Heart left ventricle (tissue), 16 donors: ENCODE measurements at regions not wholly inside any gene's neighbourhood (a gene's known extent, or its start where the extent isn't known, plus 50 kb on each side); places are given as distances from the start of the nearest gene placed in this dataset.

ENCODE experiments used
- ATAC-seq, 4 donors: fragments of 200-7000 bp; cut with Tn5 transposase; one replicate each; pipeline ENCODE4 v1.9.1; 2020 to 2022; ENCODE audit warnings: moderate library complexity in 4 of 4, mild to moderate bottlenecking in 3 of 4, moderate number of reproducible peaks in 1 of 4
- DNase-seq, 5 donors: peaks; one replicate each; pipeline ENCODE4 v3.0.0-alpha.2; 2020
- H3K27ac ChIP-seq, 12 donors: fragments of 200-600 bp; sonication (generic) in 4 of 12; one replicate each; pipeline versions ENCODE4 v1.5.0 to v1.8.0; 2016 to 2022; ENCODE audit warnings: mild to moderate bottlenecking in 2 of 12
- H3K27me3 ChIP-seq, 9 donors: fragments of 200-600 bp; sonication (generic) in 2 of 9; one replicate each; pipeline versions ENCODE4 v1.5.1 to v1.8.0; 2016 to 2022; ENCODE audit warnings: mild to moderate bottlenecking in 3 of 9
- H3K36me3 ChIP-seq, 9 donors: fragments of 200-600 bp; sonication (generic) in 2 of 9; one replicate each; pipeline versions ENCODE4 v1.5.0 to v1.8.0; 2018 to 2022; ENCODE audit warnings: mild to moderate bottlenecking in 2 of 9
- H3K4me1 ChIP-seq, 12 donors: fragments of 200-600 bp; sonication (generic) in 4 of 12; one replicate each; pipeline versions ENCODE4 v1.5.0 to v1.8.0; 2016 to 2022; ENCODE audit warnings: mild to moderate bottlenecking in 3 of 12
- H3K4me3 ChIP-seq, 12 donors: fragments of 200-600 bp; sonication (generic) in 4 of 12; one replicate each; pipeline versions ENCODE4 v1.5.0 to v1.8.0; 2017 to 2022; ENCODE audit warnings: mild to moderate bottlenecking in 9 of 12, moderate library complexity in 4 of 12
- H3K9me3 ChIP-seq, 12 donors: fragments of 200-600 bp; sonication (generic) in 4 of 12; one replicate each; pipeline versions ENCODE4 v1.5.0 to v1.8.0; 2016 to 2022; ENCODE audit warnings: mild to moderate bottlenecking in 1 of 12
- POLR2A ChIP-seq, 2 donors: fragments of 450-650 bp; IDR thresholded peaks; one replicate each; pipeline ENCODE4 v1.6.1; 2017; ENCODE audit warnings: antibody characterized with exemption in 2 of 2, mild to moderate bottlenecking in 2 of 2, moderate library complexity in 2 of 2
- WGBS, 4 donors: extraction: QIAGEN DNeasy Blood & Tissue Kit in 2 of 4; methylation state at CpG; one replicate each; pipeline versions ENCODE4 v1.1.5 to v1.1.7; 2013 to 2018; 5-methylcytosine and 5-hydroxymethylcytosine counted together
- intact Hi-C, 10 donors: fragments of 100-400 bp; cut with DNase I; formaldehyde crosslinking; loops; one replicate each; pipeline versions ENCODE4 v1.11.1 to v1.14.2; 2022
- TF ChIP-seq, protein P1 (sequence below), 12 donors: fragments of 200-600 bp; sonication (generic) in 4 of 12; IDR thresholded peaks; one replicate each; pipeline versions ENCODE4 v1.5.0 to v1.8.0; 2018 to 2022; ENCODE audit warnings: antibody characterized with exemption in 12 of 12, mild to moderate bottlenecking in 5 of 12
- donor health status: ischemic (EF 13 %, LVEDD 7.1; RV severe dilation, severe dysfunction).
- donor health status: healthy with polysubstance abuse.
- donor health status: DM: no; HTN: yes; CAD: no.
- donor health status: DM: no; HTN: no; CAD: no.
- donor health status: ischemic (EF 25% LVEDD 6.9; RV normal size, moderate dysfunction).
- donor health status: ischemic (EF 25% LVEDD 5.7; RV mildly dilated, moderate dysfunction).
- donor health status: healthy.
- donor health status: DM: yes; HTN: yes; CAD: no.
- donor health status: ischemic (EF 35%, LVEDD 5.7; RV mildly dilated, moderate dysfunction).
- donor health status: nonischemic (EF 11% LVEDD 7.7; RV severe dilation, severe dysfunction).
- donor health status: DM: yes; HTN: yes; CAD: no.
- donor health status: PGD.
- donor health status: ischemic (EF 29% LVEDD 5.4; RV normal size, mild dysfunction).
- donor health status: nonischemic (EF 23%, LVEDD 6.1; RV moderate dilation, normal function).

GRCh38 chr6:167235421-167236238 lies 55.5 kb upstream of the UNC93A start:
- Histone ChIP-seq H3K4me1 (no peaks in the 10 kb centered on the region), H3K27me3 (peaks cover 0 to 29% (median 3%) of the 10 kb centered on the region in 9 donors), H3K4me3 (no peak overlapping the region), H3K36me3 (no peaks in the 10 kb centered on the region), H3K9me3 (no peaks in the 10 kb centered on the region), H3K27ac (no peak overlapping the region)
- 86 to 95% (median 92%) methylated on average over 7 to 38 of the region's 38 CpGs for WGBS, 4 donors
- intact Hi-C loops, result no loop called here
- ATAC-seq (peak in 1 of 4 donors; percentile 35), DNase-seq (no peak)
- TF ChIP-seq, protein P1, sequence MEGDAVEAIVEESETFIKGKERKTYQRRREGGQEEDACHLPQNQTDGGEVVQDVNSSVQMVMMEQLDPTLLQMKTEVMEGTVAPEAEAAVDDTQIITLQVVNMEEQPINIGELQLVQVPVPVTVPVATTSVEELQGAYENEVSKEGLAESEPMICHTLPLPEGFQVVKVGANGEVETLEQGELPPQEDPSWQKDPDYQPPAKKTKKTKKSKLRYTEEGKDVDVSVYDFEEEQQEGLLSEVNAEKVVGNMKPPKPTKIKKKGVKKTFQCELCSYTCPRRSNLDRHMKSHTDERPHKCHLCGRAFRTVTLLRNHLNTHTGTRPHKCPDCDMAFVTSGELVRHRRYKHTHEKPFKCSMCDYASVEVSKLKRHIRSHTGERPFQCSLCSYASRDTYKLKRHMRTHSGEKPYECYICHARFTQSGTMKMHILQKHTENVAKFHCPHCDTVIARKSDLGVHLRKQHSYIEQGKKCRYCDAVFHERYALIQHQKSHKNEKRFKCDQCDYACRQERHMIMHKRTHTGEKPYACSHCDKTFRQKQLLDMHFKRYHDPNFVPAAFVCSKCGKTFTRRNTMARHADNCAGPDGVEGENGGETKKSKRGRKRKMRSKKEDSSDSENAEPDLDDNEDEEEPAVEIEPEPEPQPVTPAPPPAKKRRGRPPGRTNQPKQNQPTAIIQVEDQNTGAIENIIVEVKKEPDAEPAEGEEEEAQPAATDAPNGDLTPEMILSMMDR (IDR thresholded peaks at IDR 0.05), result no peak

DNA sequence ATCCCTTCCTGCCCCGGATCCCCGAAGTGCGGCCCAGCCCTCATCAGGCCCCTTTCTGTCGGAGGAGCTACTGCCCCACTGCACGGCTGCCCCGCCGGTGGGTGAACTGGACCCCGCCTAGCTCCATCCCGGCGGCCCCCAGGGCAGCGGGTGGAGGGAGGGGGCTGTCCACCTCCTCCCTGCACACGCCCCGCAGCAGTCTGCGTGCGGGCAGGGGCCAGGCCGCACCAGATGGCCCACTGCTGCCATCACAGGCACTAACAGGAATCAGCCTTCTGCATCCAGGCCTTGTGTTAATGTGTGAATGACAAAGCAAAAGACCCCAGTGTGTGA lies 54.9 kb upstream of the UNC93A start:
- ATAC-seq (peak in 1 of 4 donors; percentile 10), DNase-seq (no peak)
- Histone ChIP-seq H3K36me3 (no peaks in the 10 kb centered on the region), H3K27me3 (peaks cover 0 to 25% (median 3%) of the 10 kb centered on the region in 9 donors), H3K4me3 (no peak overlapping the region), H3K9me3 (no peaks in the 10 kb centered on the region), H3K27ac (no peak overlapping the region), H3K4me1 (no peaks in the 10 kb centered on the region)
- 87 to 91% (median 89%) methylated on average over 8 to 16 of the region's 16 CpGs for WGBS, 4 donors
- TF ChIP-seq, protein P1 (IDR thresholded peaks at IDR 0.05), result no peak
- TF ChIP-seq POLR2A (IDR thresholded peaks at IDR 0.05), result no peak
- intact Hi-C loops, result no loop called here

- H3K27ac ChIP-seq, result no peak overlapping the region
- peaks cover 0 to 19% (median 3%) of the 10 kb centered on the region in 9 donors for H3K27me3 ChIP-seq
- ATAC-seq, result no peak
- H3K9me3 ChIP-seq, result no peaks in the 10 kb centered on the region
- WGBS, 4 donors, result 87 to 89% (median 87%) methylated on average over 14 of the region's 14 CpGs
- intact Hi-C loops, result no loop called here
- no peak overlapping the region for H3K4me3 ChIP-seq
- DNase-seq, result no peak
- no peaks in the 10 kb centered on the region for H3K36me3 ChIP-seq
- no peak for TF ChIP-seq POLR2A (IDR thresholded peaks at IDR 0.05)
- TF ChIP-seq, protein P1 (IDR thresholded peaks at IDR 0.05), result no peak
- H3K4me1 ChIP-seq, result no peaks in the 10 kb centered on the region
These were observed 53.5 kb upstream of the UNC93A start for GRCh38 chr6:167237438-167238145.

- intact Hi-C loops, result no loop called here
- ATAC-seq, result peak in 1 of 4 donors; percentile 18
- 42 to 65% (median 52%) methylated on average over 14 of the region's 14 CpGs for WGBS, 4 donors
These were observed 52.9 kb upstream of the UNC93A start for GRCh38 chr6:167238146-167238693.

More at GRCh38 chr6:167238146-167238693, 52.9 kb upstream of the UNC93A start:
- no peaks in the 10 kb centered on the region for H3K36me3 ChIP-seq
- H3K9me3 ChIP-seq, result no peaks in the 10 kb centered on the region
- no peak overlapping the region for H3K4me3 ChIP-seq
- H3K27ac ChIP-seq, result no peak overlapping the region
- TF ChIP-seq POLR2A (IDR thresholded peaks at IDR 0.05), result no peak
- TF ChIP-seq, protein P1 (IDR thresholded peaks at IDR 0.05), result no peak
- no peak for DNase-seq
- peaks cover 0 to 17% (median 0%) of the 10 kb centered on the region in 9 donors for H3K27me3 ChIP-seq
- no peaks in the 10 kb centered on the region for H3K4me1 ChIP-seq
